A549 (cell line): ENCODE measurements at regions not wholly inside any gene's neighbourhood (a gene's known extent, or its start where the extent isn't known, plus 50 kb on each side); places are given as distances from the start of the nearest gene placed in this dataset.

Experiments
- CTCF ChIP-seq: fragments of >200 bp; sonication (Bioruptor Twin); formaldehyde crosslinking; IDR thresholded peaks from 3 replicates; pipeline ENCODE4 v1.5.1; 2016
- ESRRA ChIP-seq: fragments of 150-350 bp; IDR thresholded peaks from 2 replicates; pipeline ENCODE4 v1.6.1; 2014; ENCODE audit warnings: mild to moderate bottlenecking, low read length, borderline replicate concordance
- MYC ChIP-seq: IDR thresholded peaks from 2 replicates; pipeline ENCODE4 v1.6.1; 2012; ENCODE audit warnings: mild to moderate bottlenecking, inconsistent platforms, low read length, improper control_type of control experiment, borderline replicate concordance
- PBX3 ChIP-seq: IDR thresholded peaks from 2 replicates; pipeline ENCODE4 v1.6.1; 2012
- RARB ChIP-seq: fragments of 250-450 bp; sonication (Bioruptor Pico); IDR thresholded peaks from 2 replicates; pipeline ENCODE4 v1.8.0; 2021; ENCODE audit warnings: mild to moderate bottlenecking, moderate library complexity
- ZC3H11A ChIP-seq: fragments of 450-650 bp; IDR thresholded peaks from 2 replicates; pipeline ENCODE4 v1.6.1; 2014; ENCODE audit warnings: antibody characterized with exemption, mild to moderate bottlenecking
- ZNF302 ChIP-seq: fragments of 250-450 bp; sonication (Bioruptor Pico); IDR thresholded peaks from 2 replicates; pipeline ENCODE4 v1.9.0; 2021; ENCODE audit warnings: inconsistent platforms, mild to moderate bottlenecking, moderate library complexity

- TF ChIP-seq MYC (no peak), ZNF302 (CRISPR knock-in tag) (no peak), PBX3 (no peak), RARB (no peak), CTCF (no peak), ZC3H11A (no peak), ESRRA (no peak)
Observed at GRCh38 chr16:63592852-63593251, 1529.0 kb downstream of the CDH11 start.
